NB4 (cell line): ENCODE measurements at regions not wholly inside any gene's neighbourhood (a gene's known extent, or its start where the extent isn't known, plus 50 kb on each side); places are given as distances from the start of the nearest gene placed in this dataset.

Experiments used
- CTCF ChIP-seq: IDR thresholded peaks from one replicate; pipeline ENCODE4 v1.5.1; 2012; ENCODE audit warnings: low read depth, low read length
- MAX ChIP-seq: IDR thresholded peaks from 2 replicates; pipeline ENCODE4 v1.6.1; 2011; ENCODE audit warnings: low read depth, low read length

- TF ChIP-seq CTCF (no peak), MAX (no peak)
These were observed 161.7 kb upstream of the MYT1L start for GRCh38 chr2:2492800-2493199.
